HG03108 (cell line): ENCODE measurements at regions not wholly inside any gene's neighbourhood (a gene's known extent, or its start where the extent isn't known, plus 50 kb on each side); places are given as distances from the start of the nearest gene placed in this dataset.
A peak's percentile ranks its signal among the peaks of the same experiment; 100 is the strongest.
"Not testable (repeated sequence)": the region's sequence is repeated elsewhere in the genome, so short reads cannot be mapped to it uniquely, and the experiment has no call there.

ENCODE experiments used
- ATAC-seq: cut with Tn5 transposase; IDR thresholded peaks from one replicate; pipeline ENCODE4 v1.9.1; 2021; ENCODE audit warnings: moderate library complexity; ENCODE audit not compliant: unreplicated experiment

- ATAC-seq, result no peak
These were observed 186.6 kb upstream of the MEF2C start for GRCh38 chr5:89069591-89069990.

GRCh38 chr5:89067362-89067761 is 184.4 kb upstream of the MEF2C start:
- ATAC-seq, result no peak

GRCh38 chr5:89065919-89066318 is 182.9 kb upstream of the MEF2C start:
- peak; percentile 74 for ATAC-seq

GRCh38 chr5:89064736-89065135 is 181.8 kb upstream of the MEF2C start:
- no peak for ATAC-seq

GRCh38 chr5:89064054-89064453 is 181.1 kb upstream of the MEF2C start:
- ATAC-seq, result no peak

GRCh38 chr5:89060768-89061167 is 177.8 kb upstream of the MEF2C start:
- ATAC-seq, result no peak

- ATAC-seq, result no peak
These were observed 176.3 kb upstream of the MEF2C start for GRCh38 chr5:89059274-89059673.

- ATAC-seq, result no peak
These were observed 172.7 kb upstream of the MEF2C start for GRCh38 chr5:89055695-89056085.

- ATAC-seq, result no peak
These were observed 172.2 kb upstream of the MEF2C start for GRCh38 chr5:89055015-89055694.

- no peak for ATAC-seq
These were observed 170.6 kb upstream of the MEF2C start for GRCh38 chr5:89053547-89053946.

- ATAC-seq, result not testable (repeated sequence)
These were observed 167.1 kb upstream of the MEF2C start for GRCh38 chr5:89050062-89050461.

GRCh38 chr5:89047571-89047970 is 164.6 kb upstream of the MEF2C start:
- ATAC-seq, result no peak

- no peak for ATAC-seq
These were observed 162.2 kb upstream of the MEF2C start for GRCh38 chr5:89045216-89045615.

- no peak for ATAC-seq
These were observed 161.8 kb upstream of the MEF2C start for GRCh38 chr5:89044674-89045200.

- ATAC-seq, result peak; percentile 94
These were observed 160.7 kb upstream of the MEF2C start for GRCh38 chr5:89043676-89044075.

GRCh38 chr5:89042746-89043145 is 159.8 kb upstream of the MEF2C start:
- ATAC-seq, result no peak

GRCh38 chr5:89041976-89042375 is 159.0 kb upstream of the MEF2C start:
- no peak for ATAC-seq

GRCh38 chr5:89041249-89041779 is 158.3 kb upstream of the MEF2C start:
- ATAC-seq, result no peak

- no peak for ATAC-seq
These were observed 153.9 kb upstream of the MEF2C start for GRCh38 chr5:89036704-89037489.

- no peak for ATAC-seq
These were observed 153.2 kb upstream of the MEF2C start for GRCh38 chr5:89036166-89036565.

GRCh38 chr5:89034588-89034987 is 151.6 kb upstream of the MEF2C start:
- no peak for ATAC-seq

- ATAC-seq, result no peak
These were observed 147.8 kb upstream of the MEF2C start for GRCh38 chr5:89030798-89031197.
